ENCODE measurements at regions not wholly inside any gene's neighbourhood (a gene's known extent, or its start where the extent isn't known, plus 50 kb on each side); places are given as distances from the start of the nearest gene placed in this dataset.

DNA sequence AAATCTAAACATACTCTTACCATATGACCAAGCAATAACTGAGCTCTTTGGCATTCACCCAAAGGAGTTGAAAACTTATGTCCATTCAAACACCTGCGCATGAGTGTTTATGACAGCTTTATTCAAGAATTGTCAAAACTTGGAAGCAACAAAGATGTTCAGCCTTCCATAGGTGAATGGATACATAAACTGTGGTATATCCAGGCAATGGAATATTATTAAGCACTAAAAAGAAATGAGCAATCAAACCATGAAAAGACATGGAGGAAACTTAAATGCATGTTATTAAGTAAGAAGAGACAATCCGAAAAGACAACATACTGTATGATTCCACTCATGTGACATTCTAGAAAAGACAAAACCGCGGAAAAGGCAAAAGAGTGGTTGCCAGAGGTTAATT lies 312.0 kb upstream of the TMC3 start:
- TF ChIP-seq CTCF (conservative IDR thresholded peaks at IDR 0.05; ENCODE audit: low read length) (no peak), EZH2phosphoT487 (IDR thresholded peaks at IDR 0.05; ENCODE audit: borderline replicate concordance) (no peak)

Data from Loucy (cell line).